ENCODE measurements at regions not wholly inside any gene's neighbourhood (a gene's known extent, or its start where the extent isn't known, plus 50 kb on each side); places are given as distances from the start of the nearest gene placed in this dataset.

DNA sequence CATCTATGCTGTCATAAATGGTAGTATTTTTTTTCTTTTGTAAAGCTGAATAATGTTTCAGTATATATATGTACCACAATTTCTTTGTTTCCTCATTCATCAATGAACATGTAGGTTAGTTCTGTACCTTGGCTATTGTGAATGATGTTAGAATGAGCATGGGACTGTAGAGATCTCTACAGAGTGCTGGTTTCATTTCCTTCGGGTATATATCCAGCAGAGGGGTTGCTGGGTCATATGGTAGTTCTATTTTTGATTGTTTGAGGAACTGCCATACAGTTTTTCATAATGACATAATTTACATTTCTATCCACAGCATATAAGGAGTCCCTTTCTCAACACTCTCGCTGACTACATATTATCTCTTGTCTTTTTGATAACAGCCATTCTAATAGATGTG lies 243.5 kb downstream of the CDH7 start:
- no peaks in the 10 kb centered on the region for H3K36me3 ChIP-seq
- H3K4me1 ChIP-seq: no peaks in the 10 kb centered on the region
- no peaks in the 10 kb centered on the region for H3K9me3 ChIP-seq
- intact Hi-C loops (cut with DNase I): no loop called here
- H3K27me3 ChIP-seq: no peaks in the 10 kb centered on the region
- DNase-seq (no peak), ATAC-seq (peak in 1 of 4 donors; percentile 41)
- TF ChIP-seq, protein P1, sequence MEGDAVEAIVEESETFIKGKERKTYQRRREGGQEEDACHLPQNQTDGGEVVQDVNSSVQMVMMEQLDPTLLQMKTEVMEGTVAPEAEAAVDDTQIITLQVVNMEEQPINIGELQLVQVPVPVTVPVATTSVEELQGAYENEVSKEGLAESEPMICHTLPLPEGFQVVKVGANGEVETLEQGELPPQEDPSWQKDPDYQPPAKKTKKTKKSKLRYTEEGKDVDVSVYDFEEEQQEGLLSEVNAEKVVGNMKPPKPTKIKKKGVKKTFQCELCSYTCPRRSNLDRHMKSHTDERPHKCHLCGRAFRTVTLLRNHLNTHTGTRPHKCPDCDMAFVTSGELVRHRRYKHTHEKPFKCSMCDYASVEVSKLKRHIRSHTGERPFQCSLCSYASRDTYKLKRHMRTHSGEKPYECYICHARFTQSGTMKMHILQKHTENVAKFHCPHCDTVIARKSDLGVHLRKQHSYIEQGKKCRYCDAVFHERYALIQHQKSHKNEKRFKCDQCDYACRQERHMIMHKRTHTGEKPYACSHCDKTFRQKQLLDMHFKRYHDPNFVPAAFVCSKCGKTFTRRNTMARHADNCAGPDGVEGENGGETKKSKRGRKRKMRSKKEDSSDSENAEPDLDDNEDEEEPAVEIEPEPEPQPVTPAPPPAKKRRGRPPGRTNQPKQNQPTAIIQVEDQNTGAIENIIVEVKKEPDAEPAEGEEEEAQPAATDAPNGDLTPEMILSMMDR (IDR thresholded peaks at IDR 0.05): no peak
- no peak for TF ChIP-seq POLR2A (IDR thresholded peaks at IDR 0.05)
- WGBS (ENCODE audit: insufficient coverage, low coverage, low lambda C conversion rate, missing lambda C conversion rate): 42% methylated on average over 2 of the region's 2 CpGs
- no peak overlapping the region for H3K4me3 ChIP-seq
- no peak overlapping the region for H3K27ac ChIP-seq

DNA sequence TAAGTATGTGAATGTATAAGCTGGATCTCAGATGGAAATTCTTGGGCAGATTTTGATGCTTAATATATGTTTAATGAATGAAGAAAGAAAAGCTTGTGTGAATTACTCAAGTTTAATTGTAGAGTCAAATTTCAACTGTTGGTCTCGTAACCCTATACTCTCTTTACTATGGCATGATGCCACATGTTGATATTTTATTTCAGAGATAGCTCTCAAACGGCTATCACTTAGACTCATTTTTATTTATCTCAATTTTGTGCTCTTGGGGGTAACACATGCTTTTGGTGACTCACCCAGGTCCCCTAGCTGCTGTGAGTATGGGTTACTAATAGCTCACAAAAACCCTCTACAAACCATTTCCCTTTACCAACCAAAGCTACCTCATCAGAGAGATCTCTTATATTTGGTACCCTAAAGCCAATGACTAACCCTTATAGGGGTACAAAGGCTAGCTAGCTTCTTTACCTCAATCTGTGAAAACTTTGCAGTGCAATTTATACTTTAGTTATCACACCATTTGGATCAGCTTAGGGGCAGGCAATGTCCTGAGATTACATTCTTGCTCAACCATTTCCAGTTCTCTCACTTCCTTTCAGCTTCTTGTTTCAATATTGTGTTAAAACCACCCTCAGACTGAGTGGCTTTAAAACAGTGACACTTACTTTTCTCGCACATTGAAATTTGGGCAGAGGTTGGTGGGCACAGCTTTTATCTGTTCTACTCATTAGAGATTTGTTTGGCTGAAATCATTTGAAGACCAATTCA lies 240.3 kb downstream of the CDH7 start:
- intact Hi-C loops (cut with DNase I): no loop called here
- H3K27me3 ChIP-seq: no peaks in the 10 kb centered on the region
- no peak for DNase-seq
- H3K36me3 ChIP-seq: no peaks in the 10 kb centered on the region
- H3K4me1 ChIP-seq: no peaks in the 10 kb centered on the region
- no peak overlapping the region for H3K27ac ChIP-seq
- no peak overlapping the region for H3K4me3 ChIP-seq
- ATAC-seq: peak in 1 of 4 donors; percentile 25
- TF ChIP-seq, protein P1 (IDR thresholded peaks at IDR 0.05): no peak
- no peak for TF ChIP-seq POLR2A (IDR thresholded peaks at IDR 0.05)
- WGBS (ENCODE audit: insufficient coverage, low coverage, low lambda C conversion rate, missing lambda C conversion rate): 37% methylated on average over 3 of the region's 3 CpGs
- H3K9me3 ChIP-seq: no peaks in the 10 kb centered on the region

DNA sequence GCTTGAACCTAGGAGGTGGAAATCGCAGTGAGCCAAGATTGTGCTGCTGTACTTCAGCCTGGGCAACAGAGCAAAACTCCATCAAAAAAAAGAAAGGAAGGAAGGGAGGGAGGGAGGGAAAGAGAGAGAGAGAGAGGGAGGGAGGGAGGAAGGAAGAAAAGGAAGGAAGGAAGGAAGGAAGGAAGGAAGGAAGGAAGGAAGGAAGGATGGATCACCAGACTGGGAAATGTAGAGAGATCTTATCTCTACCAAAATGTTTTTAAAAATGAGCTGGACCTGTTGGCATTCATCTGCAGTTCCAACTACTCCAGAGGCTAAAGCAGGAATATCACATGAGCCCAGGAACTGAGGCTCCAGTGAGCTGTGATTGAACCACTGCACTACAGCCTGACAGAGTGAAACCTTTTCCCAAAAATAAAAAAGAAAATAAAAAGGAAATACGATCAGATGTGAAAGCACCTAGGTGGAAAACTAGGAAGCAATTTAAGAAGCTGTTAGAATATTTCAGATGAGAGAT lies 239.4 kb downstream of the CDH7 start:
- no peaks in the 10 kb centered on the region for H3K36me3 ChIP-seq
- WGBS (ENCODE audit: insufficient coverage, low coverage, low lambda C conversion rate, missing lambda C conversion rate): 70% methylated on average over 2 of the region's 2 CpGs
- DNase-seq (no peak), ATAC-seq (no peak)
- intact Hi-C loops (cut with DNase I): no loop called here
- H3K9me3 ChIP-seq: no peaks in the 10 kb centered on the region
- no peak overlapping the region for H3K4me3 ChIP-seq
- H3K27me3 ChIP-seq: no peaks in the 10 kb centered on the region
- H3K4me1 ChIP-seq: no peaks in the 10 kb centered on the region
- no peak overlapping the region for H3K27ac ChIP-seq
- TF ChIP-seq, protein P1 (IDR thresholded peaks at IDR 0.05): no peak
- no peak for TF ChIP-seq POLR2A (IDR thresholded peaks at IDR 0.05)

GRCh38 chr18:65988972-65989371 lies 238.2 kb downstream of the CDH7 start:
- WGBS (ENCODE audit: insufficient coverage, low coverage, low lambda C conversion rate, missing lambda C conversion rate): 23% methylated on average over 3 of the region's 3 CpGs
- Histone ChIP-seq H3K36me3 (no peaks in the 10 kb centered on the region), H3K4me3 (no peak overlapping the region), H3K27ac (no peak overlapping the region), H3K4me1 (no peaks in the 10 kb centered on the region), H3K27me3 (no peaks in the 10 kb centered on the region), H3K9me3 (no peaks in the 10 kb centered on the region)
- DNase-seq (no peak), ATAC-seq (no peak)
- intact Hi-C loops (cut with DNase I): no loop called here
- TF ChIP-seq POLR2A (IDR thresholded peaks at IDR 0.05): no peak
- TF ChIP-seq, protein P1 (IDR thresholded peaks at IDR 0.05): no peak
